ENCODE measurements at regions not wholly inside any gene's neighbourhood (a gene's known extent, or its start where the extent isn't known, plus 50 kb on each side); places are given as distances from the start of the nearest gene placed in this dataset.
"Not testable (repeated sequence)": the region's sequence is repeated elsewhere in the genome, so short reads cannot be mapped to it uniquely, and the experiment has no call there.

GRCh38 chr14:89688507-89689211 lies 265.9 kb downstream of the EFCAB11 start:
- no peaks in the 10 kb centered on the region for H3K27me3 Mint-ChIP-seq
- no peaks in the 10 kb centered on the region for H3K36me3 Mint-ChIP-seq (ENCODE audit: insufficient read depth)
- no peak overlapping the region for H3K27ac Mint-ChIP-seq
- no peak overlapping the region for H3K4me3 Mint-ChIP-seq
- H3K9me3 Mint-ChIP-seq, result peaks cover 2 to 14% of the 10 kb centered on the region in 2 donors
- ATAC-seq (replicated peaks) (no peak), DNase-seq (no peak)
- H3K4me1 Mint-ChIP-seq (ENCODE audit: low read depth in 2 of 2), result peaks cover 0 to 6% of the 10 kb centered on the region in 2 donors

GRCh38 chr14:89687129-89687528 lies 267.4 kb downstream of the EFCAB11 start:
- ATAC-seq (replicated peaks); H3K27ac Mint-ChIP-seq; H3K4me3 Mint-ChIP-seq; DNase-seq; H3K27me3 Mint-ChIP-seq; H3K36me3 Mint-ChIP-seq (ENCODE audit: insufficient read depth): not testable (repeated sequence)
- Mint-ChIP-seq H3K9me3 (peaks cover 2 to 14% of the 10 kb centered on the region in 2 donors), H3K4me1 (ENCODE audit: low read depth in 2 of 2) (peaks cover 9 to 12% of the 10 kb centered on the region in 2 donors)

GRCh38 chr14:89684139-89684538 lies 267.1 kb upstream of the FOXN3 start:
- Mint-ChIP-seq H3K36me3 (ENCODE audit: insufficient read depth) (no peaks in the 10 kb centered on the region), H3K27ac (peak overlapping the region; percentile 19 to 52), H3K27me3 (no peaks in the 10 kb centered on the region), H3K9me3 (peaks cover 2 to 8% of the 10 kb centered on the region in 2 donors), H3K4me1 (ENCODE audit: low read depth in 2 of 2) (peaks cover 16 to 31% of the 10 kb centered on the region in 2 donors), H3K4me3 (no peak overlapping the region)
- ATAC-seq (replicated peaks) (no peak), DNase-seq (no peak)

GRCh38 chr14:89681086-89682018 lies 264.3 kb upstream of the FOXN3 start:
- peaks cover 16 to 31% of the 10 kb centered on the region in 2 donors for H3K4me1 Mint-ChIP-seq (ENCODE audit: low read depth in 2 of 2)
- H3K9me3 Mint-ChIP-seq, result no peaks in the 10 kb centered on the region
- no peaks in the 10 kb centered on the region for H3K36me3 Mint-ChIP-seq (ENCODE audit: insufficient read depth)
- peak overlapping the region; percentile 74 to 78 for H3K4me3 Mint-ChIP-seq
- no peak for DNase-seq
- peak; percentile 61 for ATAC-seq (replicated peaks)
- no peaks in the 10 kb centered on the region for H3K27me3 Mint-ChIP-seq
- peak overlapping the region; percentile 92 to 94 for H3K27ac Mint-ChIP-seq

GRCh38 chr14:89680156-89680555 lies 263.1 kb upstream of the FOXN3 start:
- peaks cover 16 to 31% of the 10 kb centered on the region in 2 donors for H3K4me1 Mint-ChIP-seq (ENCODE audit: low read depth in 2 of 2)
- H3K27ac Mint-ChIP-seq, result peak overlapping the region in 1 of 2 donors; percentile 92
- no peak overlapping the region for H3K4me3 Mint-ChIP-seq
- H3K36me3 Mint-ChIP-seq (ENCODE audit: insufficient read depth), result no peaks in the 10 kb centered on the region
- DNase-seq (no peak), ATAC-seq (replicated peaks) (no peak)
- H3K27me3 Mint-ChIP-seq, result no peaks in the 10 kb centered on the region
- no peaks in the 10 kb centered on the region for H3K9me3 Mint-ChIP-seq

GRCh38 chr14:89678768-89679167 lies 261.7 kb upstream of the FOXN3 start:
- no peak overlapping the region for H3K4me3 Mint-ChIP-seq
- H3K36me3 Mint-ChIP-seq (ENCODE audit: insufficient read depth), result no peaks in the 10 kb centered on the region
- no peaks in the 10 kb centered on the region for H3K27me3 Mint-ChIP-seq
- H3K27ac Mint-ChIP-seq, result no peak overlapping the region
- no peak for DNase-seq
- H3K9me3 Mint-ChIP-seq, result no peaks in the 10 kb centered on the region
- no peak for ATAC-seq (replicated peaks)
- H3K4me1 Mint-ChIP-seq (ENCODE audit: low read depth in 2 of 2), result peaks cover 16 to 31% of the 10 kb centered on the region in 2 donors

- ATAC-seq (replicated peaks) (no peak), DNase-seq (no peak)
- Mint-ChIP-seq H3K4me1 (ENCODE audit: low read depth in 2 of 2) (peaks cover 2 to 8% of the 10 kb centered on the region in 2 donors), H3K4me3 (no peak overlapping the region), H3K27ac (no peak overlapping the region), H3K27me3 (no peaks in the 10 kb centered on the region), H3K36me3 (ENCODE audit: insufficient read depth) (no peaks in the 10 kb centered on the region), H3K9me3 (no peaks in the 10 kb centered on the region)
Measured at GRCh38 chr14:89675590-89675989, 258.6 kb upstream of the FOXN3 start.

GRCh38 chr14:89674936-89675335 lies 257.9 kb upstream of the FOXN3 start:
- no peaks in the 10 kb centered on the region for H3K9me3 Mint-ChIP-seq
- H3K36me3 Mint-ChIP-seq (ENCODE audit: insufficient read depth), result no peaks in the 10 kb centered on the region
- no peaks in the 10 kb centered on the region for H3K27me3 Mint-ChIP-seq
- DNase-seq, result no peak
- no peak overlapping the region for H3K4me3 Mint-ChIP-seq
- no peak overlapping the region for H3K27ac Mint-ChIP-seq
- ATAC-seq (replicated peaks), result no peak
- H3K4me1 Mint-ChIP-seq (ENCODE audit: low read depth in 2 of 2), result peaks cover 2% of the 10 kb centered on the region in 2 donors

GRCh38 chr14:89674240-89674639 lies 257.2 kb upstream of the FOXN3 start:
- Mint-ChIP-seq H3K4me3 (no peak overlapping the region), H3K9me3 (no peaks in the 10 kb centered on the region), H3K27ac (no peak overlapping the region), H3K36me3 (ENCODE audit: insufficient read depth) (no peaks in the 10 kb centered on the region), H3K4me1 (ENCODE audit: low read depth in 2 of 2) (peaks cover 4 to 5% of the 10 kb centered on the region in 2 donors), H3K27me3 (no peaks in the 10 kb centered on the region)
- no peak for ATAC-seq (replicated peaks)
- DNase-seq, result no peak

GRCh38 chr14:89673512-89674225 lies 256.6 kb upstream of the FOXN3 start:
- H3K4me1 Mint-ChIP-seq (ENCODE audit: low read depth in 2 of 2), result peaks cover 5% of the 10 kb centered on the region in 2 donors
- no peak overlapping the region for H3K4me3 Mint-ChIP-seq
- no peaks in the 10 kb centered on the region for H3K27me3 Mint-ChIP-seq
- H3K9me3 Mint-ChIP-seq, result no peaks in the 10 kb centered on the region
- ATAC-seq (replicated peaks), result peak; percentile 24
- H3K36me3 Mint-ChIP-seq (ENCODE audit: insufficient read depth), result no peaks in the 10 kb centered on the region
- no peak for DNase-seq
- H3K27ac Mint-ChIP-seq, result no peak overlapping the region

- no peaks in the 10 kb centered on the region for H3K27me3 Mint-ChIP-seq
- ATAC-seq (replicated peaks), result no peak
- H3K4me1 Mint-ChIP-seq (ENCODE audit: low read depth in 2 of 2), result peaks cover 5% of the 10 kb centered on the region in 2 donors
- no peak overlapping the region for H3K4me3 Mint-ChIP-seq
- H3K9me3 Mint-ChIP-seq, result no peaks in the 10 kb centered on the region
- peak overlapping the region in 1 of 2 donors; percentile 31 for H3K27ac Mint-ChIP-seq
- DNase-seq, result no peak
- no peaks in the 10 kb centered on the region for H3K36me3 Mint-ChIP-seq (ENCODE audit: insufficient read depth)
Measured at GRCh38 chr14:89672636-89673511, 255.8 kb upstream of the FOXN3 start.

- no peak overlapping the region for H3K4me3 Mint-ChIP-seq
- no peaks in the 10 kb centered on the region for H3K27me3 Mint-ChIP-seq
- DNase-seq (no peak), ATAC-seq (replicated peaks) (peak; percentile 40)
- H3K27ac Mint-ChIP-seq, result peak overlapping the region; percentile 49 to 53
- peaks cover 0 to 2% of the 10 kb centered on the region in 2 donors for H3K9me3 Mint-ChIP-seq
- no peaks in the 10 kb centered on the region for H3K36me3 Mint-ChIP-seq (ENCODE audit: insufficient read depth)
- peaks cover 5% of the 10 kb centered on the region in 2 donors for H3K4me1 Mint-ChIP-seq (ENCODE audit: low read depth in 2 of 2)
Measured at GRCh38 chr14:89669193-89669592, 252.2 kb upstream of the FOXN3 start.

Data from effector memory CD8-positive, alpha-beta T cell (primary cell).